CD4-positive, alpha-beta T cell (primary cell): ENCODE measurements at regions not wholly inside any gene's neighbourhood (a gene's known extent, or its start where the extent isn't known, plus 50 kb on each side); places are given as distances from the start of the nearest gene placed in this dataset.

Experiments used
- ATAC-seq: fragments of 200-7000 bp; cut with Tn5 transposase; one replicate; pipeline ENCODE4 v1.10.0; 2022; ENCODE audit warnings: mild to moderate bottlenecking; ENCODE audit not compliant: poor library complexity
- CTCF ChIA-PET: fragments of 350-600 bp; sonication (Branson Sonifier 250); formaldehyde crosslinking; loops from one replicate; lab custom pipeline; 2021; ENCODE audit warnings: antibody characterized with exemption, inconsistent platforms; lab: Charles Lee
- POLR2A ChIA-PET: fragments of 350-600 bp; sonication (Branson Sonifier 250); formaldehyde crosslinking; loops from one replicate; lab custom pipeline; 2021; ENCODE audit warnings: antibody characterized with exemption, inconsistent platforms; lab: Charles Lee
- DNase-seq, 14 experiments: peaks; one replicate each; pipeline ENCODE4 v3.0.0-alpha.2; 2013 to 2020; ENCODE audit warnings: mixed read lengths in 2 of 14
- H3K27ac ChIP-seq, 2 donors: one replicate each; pipeline versions ENCODE4 v1.5.1 to v1.7.0; 2013; ENCODE audit warnings: low read length in 2 of 2, low read depth in 1 of 2, mild to moderate bottlenecking in 1 of 2
- H3K27me3 ChIP-seq, 2 experiments: 1 replicate in 1 of 2; 2 replicates in 1 of 2; pipeline versions ENCODE4 v1.6.1 to v1.7.0; 2013; ENCODE audit warnings: low read length in 2 of 2, control low read depth in 1 of 2, mild to moderate bottlenecking in 1 of 2, moderate library complexity in 1 of 2; ENCODE audit not compliant: insufficient read depth in 2 of 2, control insufficient read depth in 1 of 2
- H3K36me3 ChIP-seq: one replicate; pipeline ENCODE4 v1.6.1; 2013; ENCODE audit warnings: low read length, control low read depth; ENCODE audit not compliant: insufficient read depth
- H3K4me1 ChIP-seq: one replicate; pipeline ENCODE4 v1.6.1; 2013; ENCODE audit warnings: low read length, control low read depth; ENCODE audit not compliant: insufficient read depth
- H3K4me3 ChIP-seq: one replicate; pipeline ENCODE4 v1.5.1; 2013; ENCODE audit warnings: mild to moderate bottlenecking, low read length, moderate library complexity
- H3K9me3 ChIP-seq, 2 experiments: 1 replicate in 1 of 2; 2 replicates in 1 of 2; pipeline versions ENCODE4 v1.6.1 to v1.7.0; 2013; ENCODE audit warnings: low read length in 2 of 2, mild to moderate bottlenecking in 2 of 2, control low read depth in 1 of 2, moderate library complexity in 1 of 2; ENCODE audit not compliant: control insufficient read depth in 1 of 2, insufficient read depth in 1 of 2
- H3K27ac Mint-ChIP-seq: one replicate; pipeline ENCODE4 v1.8.0; 2020; ENCODE audit warnings: mixed read lengths
- H3K27me3 Mint-ChIP-seq: one replicate; pipeline ENCODE4 v1.8.0; 2021; ENCODE audit warnings: mixed read lengths
- H3K36me3 Mint-ChIP-seq: one replicate; pipeline ENCODE4 v1.8.0; 2021; ENCODE audit warnings: low read depth, mixed read lengths
- H3K4me1 Mint-ChIP-seq: one replicate; pipeline ENCODE4 v1.8.0; 2021; ENCODE audit warnings: low read depth, mixed read lengths
- H3K4me3 Mint-ChIP-seq: one replicate; pipeline ENCODE4 v1.8.0; 2020; ENCODE audit warnings: mild to moderate bottlenecking, mixed read lengths
- H3K9me3 Mint-ChIP-seq: one replicate; pipeline ENCODE4 v1.8.0; 2020; ENCODE audit warnings: mixed read lengths
- intact Hi-C, 2 experiments: fragments of 100-400 bp; cut with DNase I in 1 of 2; cut with micrococcal nuclease in 1 of 2; formaldehyde crosslinking; loops; one replicate each; pipeline versions ENCODE4 v1.15.1 to v1.9.0; 2023 to 2025; cut with DNase I, micrococcal nuclease
- TF ChIP-seq, protein P1 (sequence below): fragments of 200-600 bp; IDR thresholded peaks from one replicate; pipeline ENCODE4 v1.8.0; 2022; ENCODE audit warnings: antibody characterized with exemption, mild to moderate bottlenecking

DNA sequence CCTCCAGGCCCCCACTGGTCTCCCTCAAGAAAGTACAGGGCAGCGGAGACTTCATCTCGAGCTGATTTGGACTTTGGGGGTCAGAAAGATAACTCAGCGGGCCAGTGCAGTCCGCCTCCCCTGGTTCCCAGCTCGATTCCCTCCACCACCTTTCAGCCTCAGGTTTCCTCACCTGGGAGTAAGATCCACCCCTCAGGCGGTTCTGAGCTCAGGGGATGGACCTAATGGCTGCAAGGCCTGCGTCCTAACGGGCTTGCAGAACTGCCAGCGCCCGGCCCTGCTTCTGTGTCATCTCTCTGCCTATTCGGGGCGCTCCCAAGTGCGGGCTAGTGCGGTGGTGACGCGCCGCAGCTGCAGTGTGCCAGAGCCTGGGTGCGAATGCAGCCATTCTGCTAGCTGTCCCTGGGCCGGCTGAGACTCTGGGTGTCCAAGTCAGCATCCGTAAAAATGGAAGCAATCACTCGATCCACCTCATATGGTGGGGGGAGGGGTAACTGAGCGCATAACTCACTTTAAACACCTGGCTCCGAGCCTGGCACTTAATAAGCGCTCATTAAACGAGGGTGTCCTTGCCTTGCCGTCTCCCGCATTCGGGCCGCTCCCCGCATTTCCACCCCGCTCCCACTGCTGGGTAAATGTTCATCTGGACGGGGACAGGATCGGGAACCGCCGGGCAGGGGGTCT, 129.6 kb upstream of the LHX1 start:
- no peak overlapping the region for H3K4me3 ChIP-seq
- Mint-ChIP-seq H3K9me3 (no peaks in the 10 kb centered on the region), H3K27ac (no peak overlapping the region), H3K4me3 (no peak overlapping the region), H3K36me3 (no peaks in the 10 kb centered on the region), H3K4me1 (no peaks in the 10 kb centered on the region), H3K27me3 (peaks cover 73% of the 10 kb centered on the region)
- peaks cover 2% of the 10 kb centered on the region for H3K4me1 ChIP-seq
- intact Hi-C loops, result loop anchor here in 1 of 2 experiments (10.0 kb wide), 1 partner anchor 57 kb away; no protein-coding TSS in a partner anchor
- no peaks in the 10 kb centered on the region for H3K36me3 ChIP-seq
- peaks cover 36 to 54% of the 10 kb centered on the region in 2 experiments for H3K27me3 ChIP-seq
- TF ChIP-seq, protein P1, sequence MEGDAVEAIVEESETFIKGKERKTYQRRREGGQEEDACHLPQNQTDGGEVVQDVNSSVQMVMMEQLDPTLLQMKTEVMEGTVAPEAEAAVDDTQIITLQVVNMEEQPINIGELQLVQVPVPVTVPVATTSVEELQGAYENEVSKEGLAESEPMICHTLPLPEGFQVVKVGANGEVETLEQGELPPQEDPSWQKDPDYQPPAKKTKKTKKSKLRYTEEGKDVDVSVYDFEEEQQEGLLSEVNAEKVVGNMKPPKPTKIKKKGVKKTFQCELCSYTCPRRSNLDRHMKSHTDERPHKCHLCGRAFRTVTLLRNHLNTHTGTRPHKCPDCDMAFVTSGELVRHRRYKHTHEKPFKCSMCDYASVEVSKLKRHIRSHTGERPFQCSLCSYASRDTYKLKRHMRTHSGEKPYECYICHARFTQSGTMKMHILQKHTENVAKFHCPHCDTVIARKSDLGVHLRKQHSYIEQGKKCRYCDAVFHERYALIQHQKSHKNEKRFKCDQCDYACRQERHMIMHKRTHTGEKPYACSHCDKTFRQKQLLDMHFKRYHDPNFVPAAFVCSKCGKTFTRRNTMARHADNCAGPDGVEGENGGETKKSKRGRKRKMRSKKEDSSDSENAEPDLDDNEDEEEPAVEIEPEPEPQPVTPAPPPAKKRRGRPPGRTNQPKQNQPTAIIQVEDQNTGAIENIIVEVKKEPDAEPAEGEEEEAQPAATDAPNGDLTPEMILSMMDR, result no peak
- ATAC-seq (no peak), DNase-seq (no peak)
- peaks cover 0 to 8% of the 10 kb centered on the region in 2 experiments for H3K9me3 ChIP-seq
- POLR2A ChIA-PET, result no interaction called here
- H3K27ac ChIP-seq, result no peak overlapping the region
- CTCF ChIA-PET, result no interaction called here

DNA sequence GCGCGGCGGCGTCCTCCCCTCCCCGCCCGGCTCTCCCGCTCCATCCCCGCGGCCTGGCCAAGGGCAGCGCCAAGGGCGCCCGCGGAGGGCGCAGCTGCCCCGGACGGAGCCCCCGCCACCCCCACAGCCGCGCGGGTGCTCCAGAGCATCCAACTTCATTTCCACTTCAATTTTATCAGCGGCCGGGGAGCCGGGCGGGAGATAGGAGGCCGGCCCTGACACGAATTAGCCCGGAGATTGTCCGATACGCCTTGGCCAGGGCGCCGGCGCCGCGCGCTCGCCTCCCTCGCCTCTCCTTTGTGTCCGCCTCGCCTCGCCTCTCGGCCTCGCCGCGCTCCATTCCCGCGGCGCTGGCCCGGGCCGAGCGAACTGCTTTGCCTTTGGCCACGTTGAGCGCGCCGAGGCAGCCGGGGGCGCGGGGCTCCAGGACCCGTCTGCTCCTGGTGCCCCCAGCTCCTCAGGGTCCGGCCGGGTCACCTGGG, 129.1 kb upstream of the LHX1 start:
- Mint-ChIP-seq H3K36me3 (no peaks in the 10 kb centered on the region), H3K27me3 (peaks cover 75% of the 10 kb centered on the region), H3K4me1 (no peaks in the 10 kb centered on the region), H3K27ac (no peak overlapping the region), H3K4me3 (no peak overlapping the region), H3K9me3 (no peaks in the 10 kb centered on the region)
- TF ChIP-seq, protein P1, result no peak
- DNase-seq (no peak), ATAC-seq (no peak)
- H3K4me1 ChIP-seq, result peaks cover 2% of the 10 kb centered on the region
- CTCF ChIA-PET, result no interaction called here
- no peak overlapping the region for H3K27ac ChIP-seq
- POLR2A ChIA-PET, result no interaction called here
- H3K27me3 ChIP-seq, result peaks cover 42 to 60% of the 10 kb centered on the region in 2 experiments
- no peaks in the 10 kb centered on the region for H3K36me3 ChIP-seq
- H3K4me3 ChIP-seq, result no peak overlapping the region
- intact Hi-C loops, result loop anchor here in 1 of 2 experiments (10.0 kb wide), 1 partner anchor 57 kb away; no protein-coding TSS in a partner anchor
- peaks cover 0 to 8% of the 10 kb centered on the region in 2 experiments for H3K9me3 ChIP-seq

GRCh38 chr17:36812762-36813161, 124.5 kb upstream of the LHX1 start:
- no peaks in the 10 kb centered on the region for H3K4me1 Mint-ChIP-seq
- intact Hi-C loops, result no loop called here
- CTCF ChIA-PET, result no interaction called here
- no peaks in the 10 kb centered on the region for H3K9me3 Mint-ChIP-seq
- H3K36me3 ChIP-seq, result no peaks in the 10 kb centered on the region
- POLR2A ChIA-PET, result no interaction called here
- H3K4me1 ChIP-seq, result peaks cover 2% of the 10 kb centered on the region
- peaks cover 82% of the 10 kb centered on the region for H3K27me3 Mint-ChIP-seq
- H3K27me3 ChIP-seq, result peaks cover 50 to 63% of the 10 kb centered on the region in 2 experiments
- no peak overlapping the region for H3K27ac ChIP-seq
- no peaks in the 10 kb centered on the region for H3K36me3 Mint-ChIP-seq
- peaks cover 0 to 8% of the 10 kb centered on the region in 2 experiments for H3K9me3 ChIP-seq
- ATAC-seq (no peak), DNase-seq (no peak)
- TF ChIP-seq, protein P1, result no peak
- no peak overlapping the region for H3K27ac Mint-ChIP-seq
- no peak overlapping the region for H3K4me3 Mint-ChIP-seq
- no peak overlapping the region for H3K4me3 ChIP-seq
